GM19372 (cell line): ENCODE measurements at regions not wholly inside any gene's neighbourhood (a gene's known extent, or its start where the extent isn't known, plus 50 kb on each side); places are given as distances from the start of the nearest gene placed in this dataset.

Experiments used
- ATAC-seq: cut with Tn5 transposase; IDR thresholded peaks from one replicate; pipeline ENCODE4 v1.9.1; 2021; ENCODE audit warnings: mild to moderate bottlenecking, low read depth, moderate library complexity; ENCODE audit not compliant: unreplicated experiment

GRCh38 chr20:22779878-22780277 lies 195.5 kb upstream of the FOXA2 start:
- no peak for ATAC-seq

- no peak for ATAC-seq
Measured at GRCh38 chr20:22781869-22782268, 197.5 kb upstream of the FOXA2 start.

DNA sequence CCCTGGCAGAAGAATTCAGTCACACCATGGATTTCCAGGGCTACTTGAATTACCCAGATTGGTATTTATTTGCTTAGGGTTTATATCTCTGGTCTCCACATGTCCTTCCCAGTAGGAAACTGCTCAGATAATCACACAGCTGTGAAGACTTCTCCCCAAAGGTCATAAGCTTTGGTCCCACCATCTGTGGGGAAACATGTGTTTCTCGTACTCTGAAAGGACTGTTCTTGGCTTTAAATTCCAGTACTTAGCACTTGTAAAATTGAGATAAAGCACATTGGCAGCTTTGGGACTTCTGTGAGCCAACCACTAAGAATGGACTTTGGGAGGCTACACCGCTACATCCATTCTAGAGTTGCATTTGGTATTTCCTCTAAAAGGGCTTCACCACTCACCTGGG lies 205.3 kb upstream of the FOXA2 start:
- ATAC-seq: no peak

- no peak for ATAC-seq
Measured at GRCh38 chr20:22791396-22791795, 207.0 kb upstream of the FOXA2 start.

DNA sequence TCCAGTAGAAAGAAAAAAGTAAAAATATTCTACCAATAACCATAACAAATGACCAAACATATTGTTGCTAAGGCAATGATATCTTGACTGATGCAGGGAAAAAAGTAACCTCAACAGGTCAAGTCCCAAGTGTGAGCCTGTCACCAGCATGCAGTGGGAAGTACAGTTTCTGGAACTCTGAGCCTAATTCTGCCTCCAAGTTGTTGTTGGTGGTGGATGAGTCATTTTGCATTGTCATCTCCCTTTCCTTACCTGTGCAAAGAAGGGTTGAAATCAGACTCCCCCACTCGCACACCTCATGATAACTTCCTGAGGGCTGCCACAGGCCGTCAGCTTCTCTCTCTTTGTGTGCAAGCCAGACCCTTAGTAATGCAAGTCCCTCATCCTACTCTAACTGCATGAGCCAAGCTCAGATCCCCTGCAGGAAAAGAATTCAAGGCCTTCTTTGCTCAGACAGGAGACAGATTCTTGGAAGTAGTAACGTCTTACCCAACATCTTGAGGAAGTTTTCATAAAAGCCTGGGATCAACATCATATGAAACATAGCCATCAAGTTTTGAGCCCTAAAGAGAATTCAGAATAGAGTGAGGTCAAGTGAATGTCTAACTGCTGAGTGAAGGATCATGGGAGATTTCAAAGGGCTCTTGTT lies 207.6 kb upstream of the FOXA2 start:
- no peak for ATAC-seq

DNA sequence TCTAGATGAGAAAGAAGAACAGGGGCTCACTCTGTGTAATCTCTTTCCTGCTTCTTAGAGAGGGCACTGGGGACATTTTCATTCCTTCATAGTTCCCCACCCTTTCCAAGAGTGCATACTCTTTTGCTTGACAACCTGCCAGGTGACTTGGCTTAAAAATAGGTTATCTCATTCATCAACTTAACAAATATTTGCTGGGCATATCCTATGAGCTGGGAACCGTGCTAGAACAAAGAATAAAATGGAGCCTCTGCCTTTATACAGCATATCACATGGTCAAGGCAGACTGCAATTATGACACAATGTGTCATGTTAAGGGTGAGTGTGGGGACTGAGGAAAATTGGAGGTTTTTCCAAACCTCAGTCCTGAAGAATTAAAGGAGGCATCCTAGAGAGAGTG lies 209.8 kb upstream of the FOXA2 start:
- no peak for ATAC-seq

DNA sequence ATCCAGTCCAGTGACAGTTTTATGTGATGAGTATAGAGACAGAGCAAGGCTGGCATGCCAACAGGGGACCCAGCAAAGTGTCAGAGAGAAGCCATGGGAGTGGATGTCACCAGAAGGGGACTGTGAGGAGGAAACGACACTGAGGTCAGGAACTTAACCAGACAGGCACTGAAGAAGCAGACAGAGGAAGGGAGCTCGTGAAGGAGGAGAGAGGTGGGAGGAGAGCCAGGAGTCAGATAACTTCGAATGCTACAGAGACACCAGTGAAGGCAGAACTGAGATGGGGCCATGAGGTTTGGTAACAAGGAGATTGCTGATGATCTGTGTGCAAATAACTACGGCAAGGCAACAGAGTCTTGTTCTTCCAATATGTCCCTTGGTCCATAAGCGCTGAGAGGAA lies 211.1 kb upstream of the FOXA2 start:
- no peak for ATAC-seq

DNA sequence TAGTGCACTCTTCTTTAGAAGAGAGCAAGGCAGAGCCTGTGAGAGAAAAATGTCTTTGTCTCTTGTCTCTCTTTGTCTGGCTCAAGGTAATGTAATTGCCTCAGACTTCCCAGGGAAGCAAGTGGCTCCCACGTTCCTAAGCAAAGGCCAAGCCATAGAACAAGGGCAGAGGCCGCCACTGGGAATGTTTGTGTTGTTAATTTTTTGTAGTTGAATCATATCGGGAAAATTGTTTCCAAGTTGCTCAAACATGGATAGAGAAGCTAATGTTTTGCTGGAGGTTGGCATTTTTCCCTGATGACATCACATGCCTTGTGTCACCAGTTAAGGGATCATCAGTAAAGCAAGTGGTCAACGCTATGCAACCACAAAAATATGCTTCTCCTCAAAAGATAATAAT lies 211.5 kb upstream of the FOXA2 start:
- no peak for ATAC-seq

- ATAC-seq: no peak
Measured at GRCh38 chr20:22796469-22797077, 212.2 kb upstream of the FOXA2 start.

- ATAC-seq: no peak
Measured at GRCh38 chr20:22797103-22797502, 212.7 kb upstream of the FOXA2 start.

- no peak for ATAC-seq
Measured at GRCh38 chr20:22799687-22800086, 215.3 kb upstream of the FOXA2 start.

- no peak for ATAC-seq
Measured at GRCh38 chr20:22800129-22800528, 215.8 kb upstream of the FOXA2 start.

- ATAC-seq: no peak
Measured at GRCh38 chr20:22801528-22801927, 217.2 kb upstream of the FOXA2 start.

DNA sequence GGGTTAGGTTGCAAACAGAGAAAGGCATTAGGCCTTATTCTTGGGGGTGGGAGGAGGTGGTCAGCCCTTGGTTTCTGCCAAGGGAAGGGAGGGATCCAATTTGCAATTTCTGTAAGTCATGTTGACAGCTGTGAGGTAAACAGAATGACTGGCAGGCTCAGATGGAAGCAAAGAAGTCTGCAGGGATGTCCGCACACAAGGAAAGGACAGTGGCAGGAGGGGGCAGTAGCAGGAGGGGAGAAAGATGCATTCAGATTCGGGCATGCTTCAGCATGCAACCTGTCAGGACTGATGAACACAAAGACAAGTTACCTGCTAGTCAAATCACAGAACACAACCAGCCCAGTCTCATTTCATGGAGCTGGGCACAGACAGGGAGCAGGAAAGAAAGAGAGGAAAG lies 217.9 kb upstream of the FOXA2 start:
- no peak for ATAC-seq

- no peak for ATAC-seq
Measured at GRCh38 chr20:22805219-22805618, 220.8 kb upstream of the FOXA2 start.

- ATAC-seq: no peak
Measured at GRCh38 chr20:22805996-22806395, 221.6 kb upstream of the FOXA2 start.

- ATAC-seq: no peak
Measured at GRCh38 chr20:22807045-22807444, 222.7 kb upstream of the FOXA2 start.

GRCh38 chr20:22807646-22808244 lies 223.4 kb upstream of the FOXA2 start:
- no peak for ATAC-seq

DNA sequence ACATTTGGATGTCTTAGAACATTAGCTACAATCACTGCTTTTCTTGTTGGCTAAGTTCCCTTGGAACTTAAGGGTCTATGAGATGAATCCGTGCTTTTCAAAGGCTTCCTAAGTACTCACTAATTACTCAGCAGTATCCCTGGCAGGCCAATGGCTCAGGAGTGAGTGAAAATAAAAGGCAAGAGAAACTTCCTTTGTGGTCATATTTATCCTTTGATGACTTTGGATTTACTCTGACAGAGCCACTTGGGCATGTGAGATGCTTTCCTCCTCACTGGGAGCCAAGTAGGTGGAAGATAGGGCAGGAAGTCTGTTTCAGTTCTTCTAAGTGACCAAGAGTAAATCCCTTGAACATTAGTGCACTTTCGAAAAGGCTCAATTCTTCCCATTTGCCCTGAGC lies 224.3 kb upstream of the FOXA2 start:
- no peak for ATAC-seq

GRCh38 chr20:22810030-22810429 lies 225.1 kb upstream of the SSTR4 start:
- no peak for ATAC-seq

GRCh38 chr20:22810626-22811569 lies 224.2 kb upstream of the SSTR4 start:
- no peak for ATAC-seq
